PC-9 (cell line): ENCODE measurements at regions not wholly inside any gene's neighbourhood (a gene's known extent, or its start where the extent isn't known, plus 50 kb on each side); places are given as distances from the start of the nearest gene placed in this dataset.

Experiments used
- BruUV-seq: library from RNA; stranded (reverse); fragments of 400-500 nt; replicated peaks from 2 replicates; lab custom pipeline; 2021; lab: Mats Ljungman, UMichigan
- CTCF ChIA-PET: fragments of 300-600 bp; sonication (Branson Sonifier 250); formaldehyde crosslinking; loops from one replicate; lab custom pipeline; 2022; ENCODE audit warnings: antibody characterized with exemption; lab: Charles Lee
- POLR2A ChIA-PET: fragments of 300-600 bp; sonication (Branson Sonifier 250); formaldehyde crosslinking; loops from one replicate; lab custom pipeline; 2022; ENCODE audit warnings: antibody characterized with exemption; ENCODE audit not compliant: unreplicated experiment; lab: Charles Lee
- DNase-seq, 2 experiments: peaks; one replicate each; pipeline versions ENCODE4 v3.0.0 to v3.0.0-alpha.2; 2015 to 2022; ENCODE audit warnings: mixed read lengths in 1 of 2
- H2AFZ ChIP-seq: fragments of 200-600 bp; sonication (generic); 2 replicates; pipeline ENCODE4 v1.8.1; 2017; ENCODE audit warnings: antibody characterized with exemption
- H3F3A ChIP-seq: fragments of 200-600 bp; sonication (generic); 2 replicates; pipeline ENCODE4 v1.8.1; 2017; ENCODE audit warnings: antibody characterized with exemption, mild to moderate bottlenecking, low read depth; ENCODE audit not compliant: insufficient read depth
- H3K27ac ChIP-seq: fragments of 200-600 bp; sonication (generic); 2 replicates; pipeline ENCODE4 v1.6.1; 2016; ENCODE audit warnings: mixed run types
- H3K27me3 ChIP-seq: fragments of 200-600 bp; sonication (generic); 2 replicates; pipeline ENCODE4 v1.6.1; 2016; ENCODE audit warnings: low read depth, mixed run types; ENCODE audit not compliant: insufficient read depth
- H3K36me3 ChIP-seq: fragments of 200-600 bp; sonication (generic); 2 replicates; pipeline ENCODE4 v1.6.1; 2016; ENCODE audit warnings: low read depth, mixed run types
- H3K4me1 ChIP-seq: fragments of 200-600 bp; sonication (generic); replicated peaks from 2 replicates; pipeline ENCODE4 v1.6.1; 2016; ENCODE audit warnings: mixed run types; ENCODE audit not compliant: insufficient read depth
- H3K4me2 ChIP-seq: fragments of 200-600 bp; sonication (generic); 2 replicates; pipeline ENCODE4 v1.6.1; 2017; ENCODE audit warnings: mixed run types
- H3K4me3 ChIP-seq: fragments of 200-600 bp; sonication (generic); 2 replicates; pipeline ENCODE4 v1.6.1; 2016; ENCODE audit warnings: mixed run types
- H3K79me2 ChIP-seq: fragments of 200-600 bp; sonication (generic); 2 replicates; pipeline ENCODE4 v1.6.1; 2017; ENCODE audit warnings: low read depth, mixed run types
- H3K9me2 ChIP-seq: fragments of 200-600 bp; sonication (generic); 2 replicates; pipeline ENCODE4 v1.8.1; 2017; ENCODE audit warnings: mild to moderate bottlenecking; ENCODE audit not compliant: insufficient read depth
- H3K9me3 ChIP-seq: fragments of 200-600 bp; sonication (generic); 2 replicates; pipeline ENCODE4 v1.8.1; 2016; ENCODE audit warnings: low read depth; ENCODE audit not compliant: insufficient read depth
- H4K20me1 ChIP-seq: fragments of 200-600 bp; sonication (generic); 2 replicates; pipeline ENCODE4 v1.8.1; 2017; ENCODE audit not compliant: insufficient read depth
- EZH2 ChIP-seq: fragments of 200-600 bp; sonication (generic); IDR thresholded peaks from 2 replicates; pipeline ENCODE4 v1.8.0; 2017; ENCODE audit warnings: antibody characterized with exemption, low read depth
- intact Hi-C: fragments of 100-400 bp; cut with micrococcal nuclease; formaldehyde crosslinking; loops from one replicate; pipeline ENCODE4 v1.10.0; 2022; ENCODE audit not compliant: unreplicated experiment
- TF ChIP-seq, protein P1 (sequence below): fragments of 200-600 bp; sonication (generic); conservative IDR thresholded peaks from 2 replicates; pipeline ENCODE4 v1.6.1; 2017; ENCODE audit warnings: mixed run types, antibody characterized with exemption, mild to moderate bottlenecking, moderate library complexity

DNA sequence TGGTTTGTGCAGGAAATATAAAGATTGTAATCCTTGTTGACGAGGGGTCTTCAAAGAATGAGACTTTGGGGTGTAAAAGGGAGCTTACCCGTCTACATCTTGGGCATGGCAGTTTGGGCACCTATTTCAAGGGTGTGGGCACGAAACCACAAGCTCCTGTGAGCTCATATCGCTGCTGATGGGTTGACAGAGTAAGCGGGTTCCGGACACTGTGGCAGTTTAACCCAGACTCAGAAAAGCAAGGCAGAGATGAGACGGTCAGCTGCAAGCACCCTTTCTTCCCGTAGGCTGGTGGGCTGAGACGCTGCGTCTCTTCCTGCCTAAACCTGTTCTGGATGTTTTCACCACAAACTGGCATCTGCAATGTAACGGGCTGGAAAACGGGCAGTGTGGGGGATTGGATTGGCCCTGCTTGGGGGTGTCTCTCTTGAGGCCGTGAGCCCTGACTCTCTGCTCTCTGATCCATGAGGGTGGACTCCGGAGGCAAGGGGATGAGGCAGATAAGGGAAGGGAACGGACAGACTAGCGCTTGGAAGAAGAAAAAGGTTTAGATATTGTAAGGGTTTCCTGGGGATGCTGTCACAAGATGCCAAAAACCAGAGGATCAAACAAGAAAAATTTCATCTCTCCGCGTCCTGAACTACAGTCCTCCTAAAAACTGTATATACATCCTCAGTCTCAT lies 237.5 kb downstream of the SHOX start:
- Histone ChIP-seq H3K27ac (no peak overlapping the region), H3K36me3 (no peaks in the 10 kb centered on the region), H3K4me3 (no peak overlapping the region), H4K20me1 (no peaks in the 10 kb centered on the region), H3K79me2 (no peaks in the 10 kb centered on the region), H2AFZ (no peak overlapping the region), H3K9me3 (no peaks in the 10 kb centered on the region), H3K9me2 (no peaks in the 10 kb centered on the region), H3K4me2 (no peak overlapping the region), H3K27me3 (0 out of 2 replicates have a peak, but pooled peaks cover 4% of the 10 kb centered on the region), H3F3A (no peaks in the 10 kb centered on the region), H3K4me1 (no peaks in the 10 kb centered on the region)
- no TSS peak for BruUV-seq
- TF ChIP-seq EZH2, result no peak
- POLR2A ChIA-PET, result no interaction called here
- CTCF ChIA-PET, result no interaction called here
- no peak for DNase-seq
- intact Hi-C loops, result no loop called here

DNA sequence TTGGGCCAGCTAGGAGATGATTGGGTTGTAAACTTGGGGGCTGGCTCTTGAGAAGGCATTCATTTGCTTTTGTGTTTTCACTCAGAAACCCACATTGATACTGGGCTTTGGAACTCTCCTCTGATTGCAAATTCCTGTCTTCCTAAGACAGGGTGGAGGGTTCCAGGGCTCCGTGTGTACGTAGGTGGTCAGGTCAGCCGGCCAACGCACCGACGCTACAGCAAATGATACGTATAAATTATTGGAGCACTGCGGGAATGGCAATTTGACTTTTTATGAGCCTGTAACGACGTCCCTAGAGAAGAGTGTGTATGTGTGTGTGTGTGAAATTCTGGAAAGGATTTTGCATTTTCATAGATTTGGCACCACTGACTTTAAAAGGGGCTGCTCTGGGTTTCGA lies 236.9 kb downstream of the SHOX start:
- BruUV-seq, result no TSS peak

DNA sequence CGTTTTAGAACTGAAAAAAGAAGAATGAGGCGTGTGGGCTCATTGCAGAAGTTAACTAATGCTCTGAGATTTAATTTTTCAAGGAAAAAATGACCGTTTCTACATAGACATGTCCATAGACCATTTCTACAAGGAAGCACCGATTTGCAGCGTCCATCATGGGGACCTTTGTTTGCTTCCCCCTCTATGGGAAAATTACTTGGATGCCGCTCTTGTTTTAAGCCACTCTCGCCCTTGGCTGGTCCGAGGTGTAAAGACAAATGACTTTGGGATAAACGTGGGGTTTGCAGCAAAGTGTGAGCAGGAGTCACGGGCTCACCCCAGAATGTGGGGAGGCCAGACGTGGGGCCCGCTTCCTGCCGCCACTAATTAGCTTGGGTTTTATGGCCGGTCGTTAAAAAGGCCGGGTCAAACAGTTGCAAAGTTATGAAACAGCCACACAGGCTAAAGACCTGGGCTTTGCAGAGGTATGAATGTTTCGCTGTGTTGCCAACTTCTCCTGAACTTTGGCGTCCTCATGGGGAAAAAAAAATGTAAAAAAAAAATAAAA lies 235.9 kb downstream of the SHOX start:
- BruUV-seq, result no TSS peak
- Histone ChIP-seq H3K27me3 (0 out of 2 replicates have a peak, but pooled peaks cover 4% of the 10 kb centered on the region), H3K27ac (no peak overlapping the region), H2AFZ (no peak overlapping the region), H3K36me3 (no peaks in the 10 kb centered on the region), H3F3A (no peaks in the 10 kb centered on the region), H3K9me3 (no peaks in the 10 kb centered on the region), H3K4me3 (no peak overlapping the region), H3K79me2 (no peaks in the 10 kb centered on the region), H3K4me2 (no peak overlapping the region), H3K9me2 (no peaks in the 10 kb centered on the region), H3K4me1 (no peaks in the 10 kb centered on the region), H4K20me1 (no peaks in the 10 kb centered on the region)
- no peak for DNase-seq
- TF ChIP-seq, protein P1, sequence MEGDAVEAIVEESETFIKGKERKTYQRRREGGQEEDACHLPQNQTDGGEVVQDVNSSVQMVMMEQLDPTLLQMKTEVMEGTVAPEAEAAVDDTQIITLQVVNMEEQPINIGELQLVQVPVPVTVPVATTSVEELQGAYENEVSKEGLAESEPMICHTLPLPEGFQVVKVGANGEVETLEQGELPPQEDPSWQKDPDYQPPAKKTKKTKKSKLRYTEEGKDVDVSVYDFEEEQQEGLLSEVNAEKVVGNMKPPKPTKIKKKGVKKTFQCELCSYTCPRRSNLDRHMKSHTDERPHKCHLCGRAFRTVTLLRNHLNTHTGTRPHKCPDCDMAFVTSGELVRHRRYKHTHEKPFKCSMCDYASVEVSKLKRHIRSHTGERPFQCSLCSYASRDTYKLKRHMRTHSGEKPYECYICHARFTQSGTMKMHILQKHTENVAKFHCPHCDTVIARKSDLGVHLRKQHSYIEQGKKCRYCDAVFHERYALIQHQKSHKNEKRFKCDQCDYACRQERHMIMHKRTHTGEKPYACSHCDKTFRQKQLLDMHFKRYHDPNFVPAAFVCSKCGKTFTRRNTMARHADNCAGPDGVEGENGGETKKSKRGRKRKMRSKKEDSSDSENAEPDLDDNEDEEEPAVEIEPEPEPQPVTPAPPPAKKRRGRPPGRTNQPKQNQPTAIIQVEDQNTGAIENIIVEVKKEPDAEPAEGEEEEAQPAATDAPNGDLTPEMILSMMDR, result no peak
- no peak for TF ChIP-seq EZH2
- CTCF ChIA-PET, result no interaction called here
- intact Hi-C loops, result no loop called here
- POLR2A ChIA-PET, result no interaction called here

More for the DNA sequence above, 236.9 kb downstream of the SHOX start:
- Histone ChIP-seq H3K4me2 (no peak overlapping the region), H3K36me3 (no peaks in the 10 kb centered on the region), H3K27me3 (0 out of 2 replicates have a peak, but pooled peaks cover 4% of the 10 kb centered on the region), H3F3A (no peaks in the 10 kb centered on the region), H3K4me1 (no peaks in the 10 kb centered on the region), H3K27ac (no peak overlapping the region), H3K9me3 (no peaks in the 10 kb centered on the region), H2AFZ (no peak overlapping the region), H3K79me2 (no peaks in the 10 kb centered on the region), H4K20me1 (no peaks in the 10 kb centered on the region), H3K9me2 (no peaks in the 10 kb centered on the region), H3K4me3 (no peak overlapping the region)
- CTCF ChIA-PET, result no interaction called here
- no peak for TF ChIP-seq EZH2
- TF ChIP-seq, protein P1, result no peak
- POLR2A ChIA-PET, result no interaction called here
- intact Hi-C loops, result no loop called here
- DNase-seq, result no peak
